HG03175 (cell line): ENCODE measurements at regions not wholly inside any gene's neighbourhood (a gene's known extent, or its start where the extent isn't known, plus 50 kb on each side); places are given as distances from the start of the nearest gene placed in this dataset.

ENCODE experiments used
- ATAC-seq: cut with Tn5 transposase; IDR thresholded peaks from one replicate; pipeline ENCODE4 v1.9.1; 2021; ENCODE audit warnings: mild to moderate bottlenecking, moderate library complexity; ENCODE audit not compliant: unreplicated experiment

GRCh38 chr6:90637320-90637719 lies 50.4 kb upstream of the MAP3K7 start:
- no peak for ATAC-seq
